GM12865 (cell line): ENCODE measurements at regions not wholly inside any gene's neighbourhood (a gene's known extent, or its start where the extent isn't known, plus 50 kb on each side); places are given as distances from the start of the nearest gene placed in this dataset.
"Not testable (repeated sequence)": the region's sequence is repeated elsewhere in the genome, so short reads cannot be mapped to it uniquely, and the experiment has no call there.

ENCODE experiments used
- DNase-seq: peaks from one replicate; pipeline ENCODE4 v3.0.0; 2010; ENCODE audit warnings: low read depth
- H3K4me3 ChIP-seq: 2 replicates; pipeline ENCODE4 v1.5.1; 2011; ENCODE audit warnings: mild to moderate bottlenecking, low read depth, low read length, control low read depth
- CTCF ChIP-seq: IDR thresholded peaks from 2 replicates; pipeline ENCODE4 v1.5.1; 2011; ENCODE audit warnings: low read length, control low read depth, low read depth, inconsistent platforms; ENCODE audit not compliant: insufficient read depth; ENCODE audit errors: missing control alignments

GRCh38 chr4:187739771-187740170 is 255.8 kb upstream of the ZFP42 start:
- TF ChIP-seq CTCF: no peak
- no peak for DNase-seq
- H3K4me3 ChIP-seq: no peak overlapping the region

DNA sequence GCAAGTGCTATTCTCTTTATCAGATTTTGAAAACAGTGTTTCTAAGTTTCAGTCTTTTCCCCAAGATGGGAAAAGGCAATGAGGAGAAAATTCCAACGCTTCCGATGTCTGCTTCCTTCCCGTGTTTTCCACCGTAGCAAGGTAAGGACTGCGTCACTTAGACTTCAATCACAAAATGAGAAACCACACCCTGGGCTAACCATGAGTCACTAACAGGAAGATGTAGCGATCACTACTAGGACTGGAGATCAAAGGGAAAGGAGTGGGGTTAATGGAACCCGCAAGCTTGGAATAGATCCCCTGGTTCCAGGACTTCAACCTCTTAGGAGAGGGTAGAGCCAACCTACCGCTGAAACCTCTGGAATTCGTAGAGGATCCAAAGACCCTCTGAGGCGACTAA is 250.7 kb upstream of the ZFP42 start:
- H3K4me3 ChIP-seq: no peak overlapping the region
- TF ChIP-seq CTCF: no peak
- no peak for DNase-seq

- DNase-seq: not testable (repeated sequence)
Observed at GRCh38 chr4:187750652-187751051, 244.9 kb upstream of the ZFP42 start.

DNA sequence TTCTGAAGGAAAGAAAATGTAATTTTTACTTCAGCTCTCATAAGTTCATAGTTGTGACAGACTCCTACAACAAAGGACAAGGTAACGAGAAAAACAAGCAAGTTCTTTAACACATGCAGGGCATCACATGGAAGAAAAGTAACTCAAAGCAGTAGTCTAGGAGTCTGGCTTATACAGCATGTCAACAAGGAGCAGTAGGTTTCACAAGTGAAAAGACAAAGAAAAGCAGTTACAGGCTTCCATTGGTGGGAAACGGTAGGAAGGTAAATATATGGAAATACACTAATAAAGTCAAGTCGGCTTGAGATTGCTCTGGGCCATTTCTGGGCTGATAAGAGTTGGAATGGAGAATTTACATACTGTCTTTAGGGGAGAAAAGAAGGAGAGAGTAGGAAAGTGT is 228.4 kb upstream of the ZFP42 start:
- TF ChIP-seq CTCF: no peak
- no peak overlapping the region for H3K4me3 ChIP-seq
- DNase-seq: no peak

More at GRCh38 chr4:187750652-187751051, 244.9 kb upstream of the ZFP42 start:
- not testable (repeated sequence) for H3K4me3 ChIP-seq

- no peak overlapping the region for H3K4me3 ChIP-seq
- no peak for DNase-seq
- TF ChIP-seq CTCF: no peak
Observed at GRCh38 chr4:187767687-187768086, 227.9 kb upstream of the ZFP42 start.

GRCh38 chr4:187770345-187770744 is 225.2 kb upstream of the ZFP42 start:
- TF ChIP-seq CTCF: no peak
- H3K4me3 ChIP-seq: no peak overlapping the region

GRCh38 chr4:187777954-187778353 is 217.6 kb upstream of the ZFP42 start:
- TF ChIP-seq CTCF: no peak
- H3K4me3 ChIP-seq: no peak overlapping the region
- DNase-seq: no peak

More at GRCh38 chr4:187770345-187770744, 225.2 kb upstream of the ZFP42 start:
- DNase-seq: no peak
